Loucy (cell line): ENCODE measurements at regions not wholly inside any gene's neighbourhood (a gene's known extent, or its start where the extent isn't known, plus 50 kb on each side); places are given as distances from the start of the nearest gene placed in this dataset.

Source experiments
- EZH2phosphoT487 ChIP-seq: fragments of 200-600 bp; IDR thresholded peaks from 2 replicates; pipeline ENCODE4 v1.6.1; 2018; ENCODE audit warnings: antibody characterized with exemption, mild to moderate bottlenecking, moderate library complexity, borderline replicate concordance
- TF ChIP-seq, protein P1 (sequence below): fragments of 200-600 bp; sonication (generic); conservative IDR thresholded peaks from 2 replicates; pipeline ENCODE4 v1.5.1; 2014; ENCODE audit warnings: mild to moderate bottlenecking, antibody characterized with exemption, low read length

DNA sequence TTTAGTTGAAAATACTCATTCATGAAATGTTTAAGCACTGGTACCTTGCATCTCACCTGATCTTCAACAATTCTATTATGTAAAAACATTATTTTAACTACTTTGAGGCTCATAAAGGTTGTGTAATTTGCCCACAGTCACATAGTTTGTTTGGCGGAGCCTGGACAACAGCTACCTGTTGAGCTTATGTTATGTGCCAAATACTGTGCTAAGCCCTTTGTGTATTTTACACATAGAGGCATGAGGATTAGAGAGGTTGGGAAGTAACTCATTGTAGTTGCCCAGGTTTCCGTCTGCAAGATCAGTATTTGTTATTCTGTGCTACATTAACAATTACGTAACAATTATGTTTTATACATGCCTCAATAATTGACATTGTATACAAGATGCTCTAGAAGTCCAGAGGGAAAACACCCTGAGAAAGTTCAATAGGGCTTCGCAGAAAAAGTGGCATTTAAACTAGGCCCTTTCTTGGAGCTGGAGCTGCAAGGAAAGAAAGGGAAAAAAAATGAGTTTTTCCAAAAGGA, 80.4 kb downstream of the BOLA3 start:
- TF ChIP-seq, protein P1, sequence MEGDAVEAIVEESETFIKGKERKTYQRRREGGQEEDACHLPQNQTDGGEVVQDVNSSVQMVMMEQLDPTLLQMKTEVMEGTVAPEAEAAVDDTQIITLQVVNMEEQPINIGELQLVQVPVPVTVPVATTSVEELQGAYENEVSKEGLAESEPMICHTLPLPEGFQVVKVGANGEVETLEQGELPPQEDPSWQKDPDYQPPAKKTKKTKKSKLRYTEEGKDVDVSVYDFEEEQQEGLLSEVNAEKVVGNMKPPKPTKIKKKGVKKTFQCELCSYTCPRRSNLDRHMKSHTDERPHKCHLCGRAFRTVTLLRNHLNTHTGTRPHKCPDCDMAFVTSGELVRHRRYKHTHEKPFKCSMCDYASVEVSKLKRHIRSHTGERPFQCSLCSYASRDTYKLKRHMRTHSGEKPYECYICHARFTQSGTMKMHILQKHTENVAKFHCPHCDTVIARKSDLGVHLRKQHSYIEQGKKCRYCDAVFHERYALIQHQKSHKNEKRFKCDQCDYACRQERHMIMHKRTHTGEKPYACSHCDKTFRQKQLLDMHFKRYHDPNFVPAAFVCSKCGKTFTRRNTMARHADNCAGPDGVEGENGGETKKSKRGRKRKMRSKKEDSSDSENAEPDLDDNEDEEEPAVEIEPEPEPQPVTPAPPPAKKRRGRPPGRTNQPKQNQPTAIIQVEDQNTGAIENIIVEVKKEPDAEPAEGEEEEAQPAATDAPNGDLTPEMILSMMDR = no peak
- TF ChIP-seq EZH2phosphoT487 = no peak
